ENCODE measurements at regions not wholly inside any gene's neighbourhood (a gene's known extent, or its start where the extent isn't known, plus 50 kb on each side); places are given as distances from the start of the nearest gene placed in this dataset.

DNA sequence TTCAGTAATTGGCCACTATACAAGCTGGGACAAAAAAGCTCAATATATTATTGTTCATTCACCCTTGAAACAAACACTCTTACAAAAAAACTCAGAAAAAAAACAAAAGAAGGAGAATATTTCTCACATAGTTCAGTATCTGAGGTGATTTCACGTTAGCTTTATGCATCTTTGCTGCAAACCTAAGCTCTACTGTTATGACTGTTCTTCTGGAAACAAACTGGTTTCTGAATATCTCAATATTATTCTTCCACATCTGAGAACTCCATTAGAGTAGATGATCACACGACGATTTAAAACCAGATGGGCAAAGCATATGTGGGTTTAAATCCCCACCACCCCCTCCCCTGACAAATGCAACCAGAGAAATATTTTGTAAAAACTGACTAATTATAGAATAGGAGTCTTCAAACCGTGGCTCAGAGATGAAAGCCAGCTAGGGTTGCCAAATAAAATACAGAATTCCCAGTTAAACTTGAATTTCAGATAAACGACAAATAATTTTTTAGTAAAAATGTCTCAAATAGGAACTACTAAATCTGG, 182.0 kb upstream of the FAM241A start:
- no peaks in the 10 kb centered on the region for H3K4me1 ChIP-seq (replicated peaks)
- H3K27me3 ChIP-seq (replicated peaks; ENCODE audit: insufficient read depth): no peaks in the 10 kb centered on the region
- intact Hi-C loops (cut with DNase I): no loop called here
- 61% methylated on average over 5 of the region's 5 CpGs for WGBS
- no peak for DNase-seq (ENCODE audit: low spot score)
- no peak overlapping the region for H3K27ac ChIP-seq
- no peak overlapping the region for H3K4me3 ChIP-seq
- TF ChIP-seq POLR2A (IDR thresholded peaks at IDR 0.05): no peak
- TF ChIP-seq, protein P1, sequence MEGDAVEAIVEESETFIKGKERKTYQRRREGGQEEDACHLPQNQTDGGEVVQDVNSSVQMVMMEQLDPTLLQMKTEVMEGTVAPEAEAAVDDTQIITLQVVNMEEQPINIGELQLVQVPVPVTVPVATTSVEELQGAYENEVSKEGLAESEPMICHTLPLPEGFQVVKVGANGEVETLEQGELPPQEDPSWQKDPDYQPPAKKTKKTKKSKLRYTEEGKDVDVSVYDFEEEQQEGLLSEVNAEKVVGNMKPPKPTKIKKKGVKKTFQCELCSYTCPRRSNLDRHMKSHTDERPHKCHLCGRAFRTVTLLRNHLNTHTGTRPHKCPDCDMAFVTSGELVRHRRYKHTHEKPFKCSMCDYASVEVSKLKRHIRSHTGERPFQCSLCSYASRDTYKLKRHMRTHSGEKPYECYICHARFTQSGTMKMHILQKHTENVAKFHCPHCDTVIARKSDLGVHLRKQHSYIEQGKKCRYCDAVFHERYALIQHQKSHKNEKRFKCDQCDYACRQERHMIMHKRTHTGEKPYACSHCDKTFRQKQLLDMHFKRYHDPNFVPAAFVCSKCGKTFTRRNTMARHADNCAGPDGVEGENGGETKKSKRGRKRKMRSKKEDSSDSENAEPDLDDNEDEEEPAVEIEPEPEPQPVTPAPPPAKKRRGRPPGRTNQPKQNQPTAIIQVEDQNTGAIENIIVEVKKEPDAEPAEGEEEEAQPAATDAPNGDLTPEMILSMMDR (IDR thresholded peaks at IDR 0.05): no peak
- no peaks in the 10 kb centered on the region for H3K9me3 ChIP-seq
- no peaks in the 10 kb centered on the region for H3K36me3 ChIP-seq

DNA sequence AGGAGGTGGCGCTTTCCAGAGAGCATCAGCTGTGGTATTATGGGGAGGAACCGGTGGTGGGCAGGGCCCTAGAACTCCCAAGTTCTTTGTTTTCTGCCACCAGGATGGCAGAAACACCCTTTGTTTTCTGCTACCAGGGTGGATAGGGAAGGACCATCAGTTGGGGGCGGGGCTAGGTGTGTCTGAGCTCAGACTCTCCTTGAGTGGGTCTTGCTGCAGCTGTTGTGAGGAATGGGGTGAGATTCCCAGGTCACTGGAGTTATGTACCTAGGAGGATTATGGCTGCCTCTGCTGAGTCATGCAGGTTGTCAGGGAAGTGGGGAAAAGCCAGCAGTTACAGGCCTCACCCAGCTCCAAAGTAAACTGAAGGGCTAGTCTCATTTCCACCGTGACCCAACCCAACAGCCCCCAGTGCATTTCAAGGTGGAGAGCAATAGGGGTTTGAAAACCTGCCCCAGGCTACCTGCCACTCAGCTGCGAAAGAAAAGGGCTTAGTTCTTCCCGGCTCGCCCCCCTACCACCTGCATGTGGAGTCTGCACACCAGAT, 167.8 kb upstream of the FAM241A start:
- intact Hi-C loops (cut with DNase I): no loop called here
- no peak overlapping the region for H3K4me3 ChIP-seq
- TF ChIP-seq, protein P1 (IDR thresholded peaks at IDR 0.05): no peak
- TF ChIP-seq POLR2A (IDR thresholded peaks at IDR 0.05): no peak
- no peak for TF ChIP-seq POLR2AphosphoS5 (IDR thresholded peaks at IDR 0.05)
- H3K27me3 ChIP-seq (replicated peaks; ENCODE audit: insufficient read depth): no peaks in the 10 kb centered on the region
- H3K27ac ChIP-seq: no peak overlapping the region
- no peaks in the 10 kb centered on the region for H3K36me3 ChIP-seq
- no peaks in the 10 kb centered on the region for H3K9me3 ChIP-seq
- WGBS: 82% methylated on average over 7 of the region's 7 CpGs
- DNase-seq (ENCODE audit: low spot score): no peak
- no peaks in the 10 kb centered on the region for H3K4me1 ChIP-seq (replicated peaks)

DNA sequence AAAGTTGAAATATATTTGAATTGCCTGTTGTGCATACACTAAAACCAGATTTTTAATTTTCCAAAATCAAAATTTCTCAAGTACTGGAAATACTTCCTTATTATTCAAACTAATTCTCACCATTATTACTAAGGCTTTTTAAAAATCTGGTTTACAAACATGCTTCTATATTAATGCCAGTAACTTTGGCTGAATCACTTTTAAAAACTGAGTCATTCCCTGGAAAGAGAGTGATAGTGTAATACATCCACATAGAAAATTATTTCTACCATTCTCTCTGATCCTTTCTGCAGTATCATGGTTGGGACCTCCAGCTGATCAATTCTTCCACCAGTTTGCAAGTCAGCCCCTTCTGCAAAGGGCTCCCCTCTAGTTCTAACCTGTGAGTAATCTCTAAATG, 165.3 kb upstream of the FAM241A start:
- TF ChIP-seq POLR2AphosphoS5 (IDR thresholded peaks at IDR 0.05): no peak
- no peak for TF ChIP-seq POLR2A (IDR thresholded peaks at IDR 0.05)
- TF ChIP-seq, protein P1 (IDR thresholded peaks at IDR 0.05): no peak
- Histone ChIP-seq H3K9me3 (no peaks in the 10 kb centered on the region), H3K27me3 (replicated peaks; ENCODE audit: insufficient read depth) (peaks cover 4% of the 10 kb centered on the region), H3K4me3 (no peak overlapping the region), H3K4me1 (replicated peaks) (no peaks in the 10 kb centered on the region), H3K27ac (no peak overlapping the region), H3K36me3 (no peaks in the 10 kb centered on the region)
- DNase-seq (ENCODE audit: low spot score): no peak
- intact Hi-C loops (cut with DNase I): no loop called here

DNA sequence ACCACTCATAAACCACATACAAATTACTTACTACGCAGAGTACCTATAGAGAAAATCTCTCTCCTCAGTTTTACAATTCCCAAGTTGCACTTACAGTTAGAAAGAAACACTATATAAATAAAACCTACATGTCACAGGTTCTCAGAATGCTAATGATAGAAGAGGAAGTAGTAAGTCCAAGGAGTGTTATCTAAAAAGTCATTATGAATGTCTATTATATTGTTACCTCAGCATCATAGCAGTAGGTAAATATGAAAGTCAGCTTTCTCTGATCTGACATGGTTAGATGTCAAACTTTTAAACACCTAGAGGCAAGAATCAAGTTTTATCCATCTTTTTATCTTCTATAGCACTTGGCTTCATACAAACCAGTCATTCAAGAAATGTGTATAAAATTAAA, 163.2 kb upstream of the FAM241A start:
- DNase-seq (ENCODE audit: low spot score): no peak
- no peaks in the 10 kb centered on the region for H3K36me3 ChIP-seq
- no peak for TF ChIP-seq POLR2AphosphoS5 (IDR thresholded peaks at IDR 0.05)
- TF ChIP-seq, protein P1 (IDR thresholded peaks at IDR 0.05): no peak
- TF ChIP-seq POLR2A (IDR thresholded peaks at IDR 0.05): no peak

DNA sequence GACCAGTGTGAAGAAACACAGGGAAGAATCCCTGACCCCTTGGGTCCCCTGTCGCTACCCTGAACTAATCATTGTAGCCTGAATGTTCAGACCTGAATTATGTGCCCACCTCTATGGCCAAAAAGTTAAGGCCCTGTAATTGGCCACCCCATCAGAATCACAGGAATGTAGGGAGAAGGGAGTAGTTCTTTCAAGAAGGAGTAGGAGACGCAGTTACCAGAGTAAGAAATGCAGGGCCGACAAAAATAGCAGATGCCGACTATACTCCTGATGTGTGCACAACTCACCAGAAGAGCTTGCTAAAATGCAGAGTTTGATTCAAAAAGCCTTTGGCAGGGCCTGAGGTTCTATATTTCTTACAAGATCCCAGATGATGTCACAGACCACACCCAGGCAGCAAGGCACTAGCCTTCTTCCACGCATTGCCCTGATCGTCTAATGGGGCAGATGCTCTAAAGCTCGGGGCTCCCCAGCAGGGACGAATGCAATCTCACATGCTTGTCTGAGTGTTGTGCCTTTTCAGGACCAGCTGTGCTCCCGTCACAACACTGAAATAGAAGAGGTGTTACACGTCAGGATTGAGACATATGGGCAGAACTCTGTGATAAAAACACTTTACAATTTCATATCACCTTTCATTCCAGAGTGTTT, 161.0 kb upstream of the FAM241A start:
- H3K9me3 ChIP-seq: no peaks in the 10 kb centered on the region
- WGBS: 85% methylated on average over 10 of the region's 10 CpGs
- DNase-seq (ENCODE audit: low spot score): no peak

More for the DNA sequence above, 163.2 kb upstream of the FAM241A start:
- H3K27ac ChIP-seq: no peak overlapping the region
- H3K4me1 ChIP-seq (replicated peaks): no peaks in the 10 kb centered on the region
- H3K4me3 ChIP-seq: no peak overlapping the region
- WGBS: 98% methylated on average over 1 of the region's 1 CpG
- no peaks in the 10 kb centered on the region for H3K9me3 ChIP-seq
- peaks cover 4% of the 10 kb centered on the region for H3K27me3 ChIP-seq (replicated peaks; ENCODE audit: insufficient read depth)
- intact Hi-C loops (cut with DNase I): no loop called here

More for the DNA sequence above, 161.0 kb upstream of the FAM241A start:
- TF ChIP-seq POLR2A (IDR thresholded peaks at IDR 0.05) (no peak), POLR2AphosphoS5 (IDR thresholded peaks at IDR 0.05) (no peak)
- TF ChIP-seq, protein P1 (IDR thresholded peaks at IDR 0.05): no peak
- Histone ChIP-seq H3K27me3 (replicated peaks; ENCODE audit: insufficient read depth) (peaks cover 4% of the 10 kb centered on the region), H3K27ac (no peak overlapping the region), H3K4me1 (replicated peaks) (no peaks in the 10 kb centered on the region), H3K4me3 (no peak overlapping the region), H3K36me3 (no peaks in the 10 kb centered on the region)
- intact Hi-C loops (cut with DNase I): no loop called here
